WTC11 (cell line): ENCODE measurements at regions not wholly inside any gene's neighbourhood (a gene's known extent, or its start where the extent isn't known, plus 50 kb on each side); places are given as distances from the start of the nearest gene placed in this dataset.

Source experiments
- AR ChIP-seq: fragments of 250-450 bp; sonication (Bioruptor Pico); IDR thresholded peaks from 2 replicates; pipeline ENCODE4 v1.9.0; 2021; ENCODE audit warnings: mild to moderate bottlenecking
- CTCF ChIP-seq: fragments of 200-600 bp; IDR thresholded peaks from 2 replicates; pipeline ENCODE4 v1.8.0; 2022; ENCODE audit warnings: antibody characterized with exemption
- ELF4 ChIP-seq: sonication (generic); formaldehyde crosslinking; IDR thresholded peaks from 2 replicates; pipeline ENCODE4 v1.8.1; 2022; ENCODE audit warnings: low read depth, mild to moderate bottlenecking, moderate library complexity, missing genetic modification reagents
- NR1H2 ChIP-seq: sonication (generic); formaldehyde crosslinking; IDR thresholded peaks from 2 replicates; pipeline ENCODE4 v1.9.0; 2021; ENCODE audit warnings: mild to moderate bottlenecking, moderate library complexity, missing genetic modification reagents
- NR3C1 ChIP-seq: sonication (generic); formaldehyde crosslinking; conservative IDR thresholded peaks from 2 replicates; pipeline ENCODE4 v1.8.1; 2023; ENCODE audit warnings: low read depth, mild to moderate bottlenecking, missing genetic modification reagents
- PREB ChIP-seq: sonication (generic); formaldehyde crosslinking; IDR thresholded peaks from 2 replicates; pipeline ENCODE4 v1.8.1; 2022; ENCODE audit warnings: mild to moderate bottlenecking, missing genetic modification reagents, moderate library complexity, borderline replicate concordance
- SP1 ChIP-seq: sonication (generic); formaldehyde crosslinking; conservative IDR thresholded peaks from 2 replicates; pipeline ENCODE4 v1.8.1; 2022; ENCODE audit warnings: missing genetic modification reagents
- TCF7 ChIP-seq: sonication (generic); formaldehyde crosslinking; IDR thresholded peaks from 2 replicates; pipeline ENCODE4 v1.8.0; 2022; ENCODE audit warnings: mild to moderate bottlenecking, low read depth, missing genetic modification reagents, moderate library complexity
- ZBTB43 ChIP-seq: sonication (generic); formaldehyde crosslinking; IDR thresholded peaks from 2 replicates; pipeline ENCODE4 v1.8.1; 2023; ENCODE audit warnings: mild to moderate bottlenecking, missing genetic modification reagents
- ZNF219 ChIP-seq: sonication (generic); formaldehyde crosslinking; IDR thresholded peaks from 2 replicates; pipeline ENCODE4 v1.8.0; 2023; ENCODE audit warnings: missing genetic modification reagents, mild to moderate bottlenecking, borderline replicate concordance

DNA sequence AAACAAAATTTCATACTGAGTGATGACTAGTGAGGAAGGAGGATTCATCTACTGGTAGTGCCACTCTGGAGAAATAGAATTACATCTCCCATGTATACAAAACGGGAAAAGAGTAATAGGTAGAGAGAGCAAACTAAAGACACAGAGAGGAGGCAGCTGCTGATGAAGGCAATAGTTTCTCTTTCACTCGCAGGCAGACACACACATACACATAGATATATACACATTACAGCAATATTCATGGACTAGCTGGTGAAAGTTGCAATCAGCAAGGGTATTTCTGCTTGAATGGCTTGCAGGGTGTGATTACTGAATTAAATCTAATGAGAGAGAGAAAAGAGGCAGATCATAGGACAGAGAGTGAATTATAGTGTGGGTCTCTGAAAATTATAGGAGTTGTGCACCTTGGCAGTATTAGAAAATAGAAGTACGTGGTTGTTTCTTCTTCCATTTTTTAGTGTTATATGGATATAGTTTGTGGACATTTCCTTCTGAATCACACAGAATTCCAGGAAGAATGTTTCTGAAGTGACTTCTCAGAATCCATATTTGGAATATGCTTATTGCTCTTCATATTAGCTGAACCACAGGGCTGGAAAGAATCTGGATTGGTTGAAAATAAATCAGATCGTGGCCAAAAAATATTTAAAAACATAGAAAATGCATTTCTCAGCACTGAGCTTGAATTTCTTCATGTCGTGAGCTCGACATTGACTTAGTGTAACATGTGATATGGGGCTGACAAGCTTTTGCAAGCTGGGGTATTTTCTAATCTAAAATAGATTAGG, 991.2 kb downstream of the TUSC7 start:
- no peak for TF ChIP-seq ZNF219 (CRISPR knock-in tag)
- no peak for TF ChIP-seq CTCF
- TF ChIP-seq TCF7 (CRISPR knock-in tag): no peak
- TF ChIP-seq SP1 (CRISPR knock-in tag): no peak
- TF ChIP-seq ZBTB43 (CRISPR knock-in tag): no peak
- no peak for TF ChIP-seq NR3C1 (CRISPR knock-in tag)
- TF ChIP-seq PREB (CRISPR knock-in tag): no peak
- TF ChIP-seq NR1H2 (CRISPR knock-in tag): no peak
- TF ChIP-seq ELF4 (CRISPR knock-in tag): no peak
- no peak for TF ChIP-seq AR (CRISPR knock-in tag)
